ENCODE measurements at regions not wholly inside any gene's neighbourhood (a gene's known extent, or its start where the extent isn't known, plus 50 kb on each side); places are given as distances from the start of the nearest gene placed in this dataset.
"Not testable (repeated sequence)": the region's sequence is repeated elsewhere in the genome, so short reads cannot be mapped to it uniquely, and the experiment has no call there.

GRCh38 chr6:81002126-81002525 is 750.4 kb downstream of the TENT5A start:
- TF ChIP-seq CTCF (IDR thresholded peaks at IDR 0.05), result no peak
- TF ChIP-seq EP300 (IDR thresholded peaks at IDR 0.05; ENCODE audit: low read depth), result no peak
- TF ChIP-seq POLR2A (IDR thresholded peaks at IDR 0.05), result no peak
- TF ChIP-seq POLR2AphosphoS5 (IDR thresholded peaks at IDR 0.05), result no peak
- Histone ChIP-seq H3K4me3 (no peak overlapping the region), H3K36me3 (no peaks in the 10 kb centered on the region), H3K9me3 (no peaks in the 10 kb centered on the region), H3K27me3 (no peaks in the 10 kb centered on the region), H3K4me1 (no peaks in the 10 kb centered on the region), H3K27ac (no peak overlapping the region)
- in situ Hi-C loops (cut with MboI; ENCODE audit: low pct_ligation_motif_present in 1 of 4, low pct_unique_long_range_greater_than_20kb in 1 of 4, low sequenced_read_pairs in 3 of 4), result no loop called here
- intact Hi-C loops (cut with DNase I; ENCODE audit: low total_unique reads), result no loop called here
- WGBS, 2 donors (ENCODE audit: low coverage in 1 of 2), result 27 to 30% methylated on average over 1 of the region's 1 CpG
- no peak for DNase-seq

GRCh38 chr6:80991316-80991715 is 761.2 kb downstream of the TENT5A start:
- WGBS, 2 donors (ENCODE audit: low coverage in 1 of 2), result 44 to 52% methylated on average over 2 of the region's 2 CpGs

GRCh38 chr6:80988892-80989291 is 763.6 kb downstream of the TENT5A start:
- in situ Hi-C loops (cut with MboI; ENCODE audit: low pct_ligation_motif_present in 1 of 4, low pct_unique_long_range_greater_than_20kb in 1 of 4, low sequenced_read_pairs in 3 of 4), result no loop called here
- no peaks in the 10 kb centered on the region for H3K4me1 ChIP-seq
- DNase-seq, result no peak
- TF ChIP-seq POLR2A (IDR thresholded peaks at IDR 0.05) (no peak), POLR2AphosphoS5 (IDR thresholded peaks at IDR 0.05) (no peak), CTCF (IDR thresholded peaks at IDR 0.05) (no peak), EP300 (IDR thresholded peaks at IDR 0.05; ENCODE audit: low read depth) (no peak)
- H3K36me3 ChIP-seq, result no peaks in the 10 kb centered on the region
- no peaks in the 10 kb centered on the region for H3K27me3 ChIP-seq
- no peak overlapping the region for H3K4me3 ChIP-seq
- WGBS, 2 donors (ENCODE audit: low coverage in 1 of 2), result 73 to 75% methylated on average over 3 of the region's 3 CpGs
- intact Hi-C loops (cut with DNase I; ENCODE audit: low total_unique reads), result no loop called here
- H3K9me3 ChIP-seq, result no peaks in the 10 kb centered on the region
- no peak overlapping the region for H3K27ac ChIP-seq

More at GRCh38 chr6:80991316-80991715, 761.2 kb downstream of the TENT5A start:
- H3K27ac ChIP-seq, result no peak overlapping the region
- H3K4me1 ChIP-seq, result no peaks in the 10 kb centered on the region
- H3K9me3 ChIP-seq, result peaks cover 0 to 6% of the 10 kb centered on the region in 2 donors
- H3K36me3 ChIP-seq, result no peaks in the 10 kb centered on the region
- no peaks in the 10 kb centered on the region for H3K27me3 ChIP-seq
- TF ChIP-seq POLR2A (IDR thresholded peaks at IDR 0.05), result no peak
- TF ChIP-seq CTCF (IDR thresholded peaks at IDR 0.05), result no peak
- no peak for DNase-seq
- no peak overlapping the region for H3K4me3 ChIP-seq
- intact Hi-C loops (cut with DNase I; ENCODE audit: low total_unique reads) (no loop called here), in situ Hi-C loops (cut with MboI; ENCODE audit: low pct_ligation_motif_present in 1 of 4, low pct_unique_long_range_greater_than_20kb in 1 of 4, low sequenced_read_pairs in 3 of 4) (no loop called here)

GRCh38 chr6:80988286-80988685 is 764.2 kb downstream of the TENT5A start:
- 44 to 57% methylated on average over 3 of the region's 3 CpGs for WGBS, 2 donors (ENCODE audit: low coverage in 1 of 2)
- in situ Hi-C loops (cut with MboI; ENCODE audit: low pct_ligation_motif_present in 1 of 4, low pct_unique_long_range_greater_than_20kb in 1 of 4, low sequenced_read_pairs in 3 of 4), result no loop called here

GRCh38 chr6:80981226-80981625 is 771.3 kb downstream of the TENT5A start:
- H3K4me1 ChIP-seq; H3K27ac ChIP-seq; H3K27me3 ChIP-seq; H3K36me3 ChIP-seq; in situ Hi-C loops (cut with MboI; ENCODE audit: low pct_ligation_motif_present in 1 of 4, low pct_unique_long_range_greater_than_20kb in 1 of 4, low sequenced_read_pairs in 3 of 4); intact Hi-C loops (cut with DNase I; ENCODE audit: low total_unique reads); H3K4me3 ChIP-seq; DNase-seq; H3K9me3 ChIP-seq: not testable (repeated sequence)
- WGBS, 2 donors (ENCODE audit: low coverage in 1 of 2), result 67 to 76% methylated on average over 2 of the region's 2 CpGs

More at GRCh38 chr6:80988286-80988685, 764.2 kb downstream of the TENT5A start:
- Histone ChIP-seq H3K27me3 (no peaks in the 10 kb centered on the region), H3K4me3 (no peak overlapping the region), H3K27ac (no peak overlapping the region), H3K9me3 (no peaks in the 10 kb centered on the region), H3K4me1 (no peaks in the 10 kb centered on the region), H3K36me3 (no peaks in the 10 kb centered on the region)
- no peak for DNase-seq
- TF ChIP-seq CTCF (IDR thresholded peaks at IDR 0.05), result no peak
- TF ChIP-seq POLR2AphosphoS5 (IDR thresholded peaks at IDR 0.05), result no peak
- no peak for TF ChIP-seq POLR2A (IDR thresholded peaks at IDR 0.05)
- no peak for TF ChIP-seq EP300 (IDR thresholded peaks at IDR 0.05; ENCODE audit: low read depth)
- intact Hi-C loops (cut with DNase I; ENCODE audit: low total_unique reads), result no loop called here

Data from transverse colon (tissue), 4 donors.